SU-DHL-6 (cell line): ENCODE measurements at regions not wholly inside any gene's neighbourhood (a gene's known extent, or its start where the extent isn't known, plus 50 kb on each side); places are given as distances from the start of the nearest gene placed in this dataset.

Experiments
- CTCF ChIP-seq: fragments of 200-600 bp; sonication (generic); IDR thresholded peaks from one replicate; pipeline ENCODE4 v1.5.1; 2017; ENCODE audit warnings: antibody characterized with exemption, mild to moderate bottlenecking, low read length, moderate library complexity; ENCODE audit not compliant: insufficient read depth, poor library complexity, severe bottlenecking
- EZH2phosphoT487 ChIP-seq: fragments of 200-600 bp; sonication (generic), shearing (Covaris generic); conservative IDR thresholded peaks from 2 replicates; pipeline ENCODE4 v1.6.1; 2018; ENCODE audit warnings: mild to moderate bottlenecking, antibody characterized with exemption, low read length, moderate library complexity, mixed read lengths

- TF ChIP-seq CTCF (no peak), EZH2phosphoT487 (no peak)
These were observed 165.4 kb upstream of the NBPF11 start for GRCh38 chr1:148317288-148317985.
